ENCODE measurements at regions not wholly inside any gene's neighbourhood (a gene's known extent, or its start where the extent isn't known, plus 50 kb on each side); places are given as distances from the start of the nearest gene placed in this dataset.
"Not testable (repeated sequence)": the region's sequence is repeated elsewhere in the genome, so short reads cannot be mapped to it uniquely, and the experiment has no call there.

DNA sequence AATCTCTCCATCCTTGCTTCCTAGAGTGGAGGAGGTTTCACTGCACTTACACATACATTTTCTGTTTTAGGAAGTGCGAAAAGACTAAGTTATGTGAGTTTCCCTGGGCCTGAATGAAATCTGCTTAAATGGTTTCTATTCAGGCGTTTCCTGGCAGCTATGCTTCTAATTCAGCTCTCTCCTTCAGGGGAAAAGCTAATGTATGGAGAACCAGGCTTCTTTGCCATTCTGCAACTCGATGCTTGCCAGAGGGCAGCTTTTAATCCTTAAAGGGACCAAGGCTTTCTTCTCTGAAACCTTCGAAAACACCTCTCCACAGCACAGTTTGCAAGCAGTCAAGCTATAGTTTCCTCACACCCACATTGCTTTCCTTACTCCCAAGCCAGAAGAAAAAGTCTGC is 89.5 kb upstream of the ARX start:
- H3K4me3 ChIP-seq (ENCODE audit: low read depth, low read length) = no peak overlapping the region
- TF ChIP-seq, protein P1, sequence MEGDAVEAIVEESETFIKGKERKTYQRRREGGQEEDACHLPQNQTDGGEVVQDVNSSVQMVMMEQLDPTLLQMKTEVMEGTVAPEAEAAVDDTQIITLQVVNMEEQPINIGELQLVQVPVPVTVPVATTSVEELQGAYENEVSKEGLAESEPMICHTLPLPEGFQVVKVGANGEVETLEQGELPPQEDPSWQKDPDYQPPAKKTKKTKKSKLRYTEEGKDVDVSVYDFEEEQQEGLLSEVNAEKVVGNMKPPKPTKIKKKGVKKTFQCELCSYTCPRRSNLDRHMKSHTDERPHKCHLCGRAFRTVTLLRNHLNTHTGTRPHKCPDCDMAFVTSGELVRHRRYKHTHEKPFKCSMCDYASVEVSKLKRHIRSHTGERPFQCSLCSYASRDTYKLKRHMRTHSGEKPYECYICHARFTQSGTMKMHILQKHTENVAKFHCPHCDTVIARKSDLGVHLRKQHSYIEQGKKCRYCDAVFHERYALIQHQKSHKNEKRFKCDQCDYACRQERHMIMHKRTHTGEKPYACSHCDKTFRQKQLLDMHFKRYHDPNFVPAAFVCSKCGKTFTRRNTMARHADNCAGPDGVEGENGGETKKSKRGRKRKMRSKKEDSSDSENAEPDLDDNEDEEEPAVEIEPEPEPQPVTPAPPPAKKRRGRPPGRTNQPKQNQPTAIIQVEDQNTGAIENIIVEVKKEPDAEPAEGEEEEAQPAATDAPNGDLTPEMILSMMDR (IDR thresholded peaks at IDR 0.05; ENCODE audit: insufficient read depth, low read depth, low read length) = no peak
- no peak for DNase-seq (ENCODE audit: low read depth)

DNA sequence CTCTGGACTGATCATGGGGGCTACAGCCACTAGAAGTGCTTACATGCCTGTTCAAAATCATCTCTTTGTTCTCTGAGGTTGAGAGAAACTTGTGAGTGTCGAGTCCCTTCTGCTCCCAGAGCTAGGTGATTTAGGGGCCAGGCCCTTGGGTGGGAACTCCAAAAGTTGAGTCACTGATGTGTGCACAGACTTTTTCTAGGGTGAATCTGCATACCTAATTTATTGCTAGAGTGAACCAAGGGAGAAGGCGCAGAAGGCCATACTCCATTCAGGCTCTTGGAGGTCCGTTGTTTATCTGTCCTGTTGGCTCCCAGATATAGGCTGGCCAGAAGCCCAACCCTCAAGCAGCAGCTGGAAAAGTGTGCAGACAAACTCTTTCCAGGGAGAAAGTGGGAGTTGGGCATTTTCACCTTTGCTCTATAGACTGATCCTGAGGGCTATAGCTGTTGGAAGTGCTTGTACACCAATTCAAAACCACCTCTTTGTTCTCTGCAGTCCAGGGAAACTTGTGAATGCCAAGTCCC is 80.8 kb upstream of the ARX start:
- TF ChIP-seq, protein P1 (IDR thresholded peaks at IDR 0.05; ENCODE audit: insufficient read depth, low read depth, low read length) = no peak

DNA sequence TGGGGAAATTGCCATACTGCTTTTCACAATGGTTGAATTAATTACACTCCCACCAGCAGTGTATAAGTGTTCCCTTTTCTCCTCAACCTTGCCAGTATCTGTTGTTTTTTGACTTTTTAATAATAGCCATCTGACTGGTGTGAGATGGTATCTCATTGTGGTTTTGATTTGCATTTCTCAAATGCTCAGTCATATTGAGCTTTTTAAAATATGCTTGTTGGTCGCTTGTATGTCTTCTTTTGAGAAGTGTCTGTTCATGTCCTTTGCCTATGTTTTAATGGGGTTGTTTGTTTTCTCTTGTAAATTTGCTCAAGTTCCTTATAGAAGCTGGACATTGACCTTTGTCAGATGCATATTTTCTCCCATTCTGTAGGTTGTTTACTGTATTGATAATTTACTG is 75.4 kb upstream of the ARX start:
- not testable (repeated sequence) for DNase-seq (ENCODE audit: low read depth); H3K4me3 ChIP-seq (ENCODE audit: low read depth, low read length)

More for the DNA sequence above, 80.8 kb upstream of the ARX start:
- no peak overlapping the region for H3K4me3 ChIP-seq (ENCODE audit: low read depth, low read length)
- no peak for DNase-seq (ENCODE audit: low read depth)

DNA sequence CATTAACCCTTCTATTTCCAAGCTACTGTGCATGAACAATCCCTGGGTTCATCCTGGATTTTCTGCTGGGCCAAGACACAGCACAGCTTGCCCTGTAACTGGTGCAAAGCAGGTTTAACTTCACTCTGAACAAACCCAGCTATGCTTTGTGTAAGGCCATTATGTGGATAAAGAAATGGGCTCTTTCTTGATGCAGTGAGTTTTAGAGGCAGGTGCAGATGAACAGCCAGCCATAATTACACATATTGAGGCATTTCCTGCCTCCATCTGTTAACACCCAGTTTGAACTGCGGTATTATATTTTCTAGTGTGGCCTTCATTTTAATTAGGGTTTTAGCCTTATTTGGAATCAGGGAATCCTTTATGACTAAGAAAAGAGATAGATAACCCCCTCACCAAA is 68.7 kb upstream of the ARX start:
- TF ChIP-seq, protein P1 (IDR thresholded peaks at IDR 0.05; ENCODE audit: insufficient read depth, low read depth, low read length) = no peak
- DNase-seq (ENCODE audit: low read depth) = no peak
- H3K4me3 ChIP-seq (ENCODE audit: low read depth, low read length) = no peak overlapping the region

DNA sequence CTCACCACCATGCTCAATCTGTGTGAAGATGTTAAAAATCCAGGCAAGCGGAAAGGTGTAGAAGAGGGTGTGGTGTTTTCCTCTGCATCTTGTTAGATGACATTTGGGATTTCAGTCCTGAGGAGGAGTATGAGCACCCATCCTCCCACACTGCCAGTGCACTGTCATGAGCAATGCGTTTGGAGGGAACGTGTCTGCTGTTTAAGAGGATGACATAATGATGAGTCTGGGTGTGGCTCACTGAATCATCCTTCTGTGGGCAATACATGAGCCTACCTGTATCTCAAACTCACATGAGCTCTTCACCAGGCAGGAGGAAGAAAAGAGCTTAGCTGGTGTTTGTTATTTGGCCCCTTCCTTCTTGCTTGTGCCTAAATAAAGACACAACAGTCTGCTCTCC is 67.9 kb upstream of the ARX start:
- TF ChIP-seq, protein P1 (IDR thresholded peaks at IDR 0.05; ENCODE audit: insufficient read depth, low read depth, low read length) = no peak
- DNase-seq (ENCODE audit: low read depth) = no peak
- H3K4me3 ChIP-seq (ENCODE audit: low read depth, low read length) = no peak overlapping the region

DNA sequence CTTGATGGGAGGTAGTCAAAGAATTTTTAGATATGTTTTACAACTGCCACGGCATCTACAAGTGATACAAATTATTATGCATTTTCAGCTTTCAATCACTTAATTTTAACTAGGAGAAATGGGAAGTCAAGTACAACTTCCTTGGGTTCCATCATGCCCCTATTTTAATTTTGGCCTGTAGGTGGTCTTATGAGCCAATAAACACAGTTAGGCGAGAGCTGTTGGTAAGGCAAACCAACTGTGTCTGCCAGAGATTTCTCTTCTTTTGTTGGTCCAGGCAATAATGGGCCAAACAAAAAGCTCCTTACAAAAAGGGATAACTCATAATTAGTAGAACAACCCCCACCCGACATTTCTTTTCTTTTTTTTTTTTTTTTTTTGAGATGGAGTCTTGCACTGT is 63.3 kb upstream of the ARX start:
- TF ChIP-seq, protein P1 (IDR thresholded peaks at IDR 0.05; ENCODE audit: insufficient read depth, low read depth, low read length) = no peak
- no peak for DNase-seq (ENCODE audit: low read depth)

DNA sequence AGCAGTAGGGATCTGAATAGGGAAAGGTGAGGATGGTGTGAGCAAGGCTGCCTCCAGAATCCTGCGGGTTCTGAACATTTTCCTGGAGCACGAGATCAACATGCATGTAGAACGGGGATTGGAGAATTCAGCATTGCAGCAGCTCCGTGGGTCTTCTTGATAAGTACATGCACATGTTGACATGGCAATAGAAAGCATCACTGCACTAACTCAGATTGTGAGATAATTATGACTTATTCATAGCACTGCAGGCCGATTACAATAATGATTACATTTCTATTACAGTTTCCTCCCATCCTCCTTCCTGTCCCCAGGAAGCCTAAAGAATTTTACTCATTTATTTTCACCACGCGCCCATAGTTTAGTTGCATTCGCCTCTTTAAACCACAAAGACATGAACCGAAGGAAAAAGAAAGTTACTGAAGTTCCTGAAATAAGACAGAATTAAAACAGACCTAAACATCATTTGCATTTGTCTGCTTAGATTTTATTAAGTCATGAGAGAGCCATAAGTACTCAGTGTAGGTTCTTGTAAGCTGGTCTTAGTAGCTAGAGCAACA is 61.3 kb upstream of the ARX start:
- no peak for DNase-seq (ENCODE audit: low read depth)
- TF ChIP-seq, protein P1 (IDR thresholded peaks at IDR 0.05; ENCODE audit: insufficient read depth, low read depth, low read length) = no peak
- no peak overlapping the region for H3K4me3 ChIP-seq (ENCODE audit: low read depth, low read length)

More for the DNA sequence above, 63.3 kb upstream of the ARX start:
- H3K4me3 ChIP-seq (ENCODE audit: low read depth, low read length) = no peak overlapping the region
